ENCODE measurements at regions not wholly inside any gene's neighbourhood (a gene's known extent, or its start where the extent isn't known, plus 50 kb on each side); places are given as distances from the start of the nearest gene placed in this dataset.

GRCh38 chr3:72017311-72017710, 232.4 kb upstream of the PROK2 start:
- no peak overlapping the region for H2BK12ac ChIP-seq (ENCODE audit: low read depth, low read length)
- no peaks in the 10 kb centered on the region for H4K20me1 ChIP-seq (replicated peaks in 1 of 2; ENCODE audit: control insufficient read depth in 1 of 2, insufficient read depth in 2 of 2, low read length in 2 of 2)
- H3K36me3 ChIP-seq (ENCODE audit: control insufficient read depth in 2 of 4, insufficient read depth in 4 of 4, low read length in 3 of 4), result peaks cover 0 to 4% (median under 1%) of the 10 kb centered on the region in 4 experiments; a peak in 2 of 8 replicates
- no peak overlapping the region for H3K4me2 ChIP-seq (ENCODE audit: insufficient read depth in 1 of 2, low read depth in 2 of 2, low read length in 2 of 2)
- no peak overlapping the region for H3K18ac ChIP-seq (ENCODE audit: extremely low read depth, low read length)
- H2BK15ac ChIP-seq (ENCODE audit: low read length), result no peak overlapping the region
- no peaks in the 10 kb centered on the region for H3K23me2 ChIP-seq (ENCODE audit: low read depth, low read length)
- no peaks in the 10 kb centered on the region for H3K27me3 ChIP-seq (replicated peaks in 1 of 4; ENCODE audit: control insufficient read depth in 3 of 4, extremely low read depth in 1 of 4, insufficient read depth in 3 of 4, low read length in 3 of 4)
- H3K4me3 ChIP-seq (ENCODE audit: extremely low read depth in 1 of 4, insufficient read depth in 2 of 4, low read depth in 3 of 4, low read length in 4 of 4), result no peak overlapping the region
- no peak overlapping the region for H2BK20ac ChIP-seq (ENCODE audit: low read length)
- H2BK120ac ChIP-seq (replicated peaks; ENCODE audit: low read depth, low read length), result no peak overlapping the region
- no peaks in the 10 kb centered on the region for H3K79me2 ChIP-seq (ENCODE audit: control insufficient read depth in 1 of 2, insufficient read depth in 2 of 2, low read length in 2 of 2)
- H2AK5ac ChIP-seq (ENCODE audit: low read depth, low read length), result no peak overlapping the region
- ChIA-PET POLR2A (ENCODE audit: partially characterized antibody) (interaction anchor here (0.6 kb wide), 1 partner anchor 57 kb away, joined by 3 read pairs; no protein-coding TSS in a partner anchor), CTCF (ENCODE audit: partially characterized antibody) (interaction anchor here (1.0 kb wide), 1 partner anchor 98 kb away, joined by 3 read pairs; no protein-coding TSS in a partner anchor)
- FAIRE-seq, result no peak
- no peak overlapping the region for H4K5ac ChIP-seq (ENCODE audit: insufficient read length, low read depth, low read length)
- H3K14ac ChIP-seq (ENCODE audit: insufficient read length), result no peak overlapping the region
- 88% methylated on average over 1 of the region's 1 CpG; no CpG with 5 or more reads in 1 of the 2 experiments for WGBS, 2 experiments (ENCODE audit: extremely low coverage in 1 of 2, insufficient coverage in 1 of 2, insufficient read length in 1 of 2, insufficient replicate concordance in 2 of 2, low coverage in 1 of 2, low lambda C conversion rate in 2 of 2, missing lambda C conversion rate in 1 of 2)
- no peak overlapping the region for H3K9ac ChIP-seq (replicated peaks in 1 of 4; ENCODE audit: extremely low read depth in 1 of 4, low read depth in 3 of 4, low read length in 3 of 4)
- no peak for DNase-seq (ENCODE audit: low read depth in 1 of 2, low spot score in 2 of 2)
- H3K23ac ChIP-seq (ENCODE audit: insufficient read length), result no peak overlapping the region
- H3K4me1 ChIP-seq (replicated peaks in 1 of 4; ENCODE audit: control insufficient read depth in 3 of 4, insufficient read depth in 4 of 4, low read length in 3 of 4), result peaks cover 0 to 3% (median 0%) of the 10 kb centered on the region in 4 experiments; a peak in 2 of 7 replicates
- H2BK5ac ChIP-seq (ENCODE audit: low read depth, low read length), result no peak overlapping the region
- H3K56ac ChIP-seq (replicated peaks; ENCODE audit: insufficient read length, low read depth, low read length), result no peak overlapping the region
- H2AFZ ChIP-seq (ENCODE audit: low read length), result no peak overlapping the region
- no peak overlapping the region for H4K8ac ChIP-seq (ENCODE audit: extremely low read depth, insufficient read depth, low read length)
- no peak overlapping the region for H3K27ac ChIP-seq (ENCODE audit: low read depth, low read length)
- H3K4ac ChIP-seq (replicated peaks; ENCODE audit: insufficient read length, low read depth, low read length), result no peak overlapping the region
- H3K79me1 ChIP-seq (ENCODE audit: low read depth, low read length), result no peaks in the 10 kb centered on the region; the same call in 1 of the 2 replicates
- no peak overlapping the region for H4K91ac ChIP-seq (replicated peaks; ENCODE audit: insufficient read length, low read length)
- H3K9me3 ChIP-seq (ENCODE audit: insufficient read depth in 2 of 2, low read depth in 1 of 2, low read length in 1 of 2), result peaks cover 4 to 5% of the 10 kb centered on the region in 2 experiments; a peak in 2 of 4 replicates
- no peak for TF ChIP-seq CBX8 (IDR thresholded peaks at IDR 0.05; ENCODE audit: borderline replicate concordance, low read depth, low read length)
- no peak for TF ChIP-seq RXRA (IDR thresholded peaks at IDR 0.05; ENCODE audit: insufficient read depth, low read depth, low read length)
- no peak for TF ChIP-seq ATF3 (IDR thresholded peaks at IDR 0.05; ENCODE audit: insufficient read depth, low read depth, low read length)
- no peak for TF ChIP-seq GABPA (IDR thresholded peaks at IDR 0.05; ENCODE audit: borderline replicate concordance, insufficient read depth, low read length)
- no peak for TF ChIP-seq RFX5 (IDR thresholded peaks at IDR 0.05; ENCODE audit: borderline replicate concordance, low read depth, low read length)
- no peak for TF ChIP-seq SAP30 (IDR thresholded peaks at IDR 0.05; ENCODE audit: insufficient read depth, insufficient replicate concordance, low read length)
- no peak for TF ChIP-seq SP4 (IDR thresholded peaks at IDR 0.05; ENCODE audit: low read length)
- no peak for TF ChIP-seq BRCA1 (IDR thresholded peaks at IDR 0.05; ENCODE audit: low read depth, low read length)
- TF ChIP-seq NANOG (IDR thresholded peaks at IDR 0.05; ENCODE audit: insufficient read depth, low read depth, low read length, poor library complexity, severe bottlenecking), result no peak
- no peak for TF ChIP-seq KDM4A (IDR thresholded peaks at IDR 0.05; ENCODE audit: low read depth, low read length, severe bottlenecking)
- TF ChIP-seq MAFK (IDR thresholded peaks at IDR 0.05; ENCODE audit: low read depth, low read length), result no peak
- TF ChIP-seq, protein P1, sequence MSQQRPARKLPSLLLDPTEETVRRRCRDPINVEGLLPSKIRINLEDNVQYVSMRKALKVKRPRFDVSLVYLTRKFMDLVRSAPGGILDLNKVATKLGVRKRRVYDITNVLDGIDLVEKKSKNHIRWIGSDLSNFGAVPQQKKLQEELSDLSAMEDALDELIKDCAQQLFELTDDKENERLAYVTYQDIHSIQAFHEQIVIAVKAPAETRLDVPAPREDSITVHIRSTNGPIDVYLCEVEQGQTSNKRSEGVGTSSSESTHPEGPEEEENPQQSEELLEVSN (IDR thresholded peaks at IDR 0.05), result no peak
- TF ChIP-seq TEAD4 (IDR thresholded peaks at IDR 0.05; ENCODE audit: low read depth, low read length), result no peak

Data from H1 (cell line).